Gastrocnemius medialis (tissue), 4 donors: ENCODE measurements at regions not wholly inside any gene's neighbourhood (a gene's known extent, or its start where the extent isn't known, plus 50 kb on each side); places are given as distances from the start of the nearest gene placed in this dataset.

Experiments
- ATAC-seq, 2 donors: fragments of 150-250 bp; one replicate each; pipeline ENCODE4 v1.9.1; 2016
- DNase-seq, 2 donors: peaks; one replicate each; pipeline ENCODE4 v3.0.0-alpha.2; 2019
- H3K27ac ChIP-seq, 4 donors: fragments of 200-600 bp; sonication (generic); 1 replicate in 1 of 4; 2 replicates in 3 of 4; pipeline ENCODE4 v1.5.1; 2016 to 2018; ENCODE audit warnings: mild to moderate bottlenecking in 2 of 4, moderate library complexity in 1 of 4
- H3K27me3 ChIP-seq, 3 donors: fragments of 200-600 bp; sonication (generic) in 2 of 3; 1 replicate in 1 of 3; 2 replicates in 2 of 3; pipeline versions ENCODE4 v1.5.1 to v1.6.0; 2016 to 2019; ENCODE audit warnings: mild to moderate bottlenecking in 1 of 3, moderate library complexity in 1 of 3
- H3K36me3 ChIP-seq, 2 donors: fragments of 200-600 bp; sonication (generic) in 1 of 2; one replicate each; pipeline ENCODE4 v1.5.1; 2017 to 2018
- H3K4me1 ChIP-seq, 2 donors: fragments of 200-600 bp; sonication (generic) in 1 of 2; one replicate each; pipeline ENCODE4 v1.5.1; 2016 to 2017; ENCODE audit warnings: mild to moderate bottlenecking in 2 of 2
- H3K4me3 ChIP-seq, 4 donors: fragments of 200-600 bp; sonication (generic) in 3 of 4; 1 replicate in 1 of 4; 2 replicates in 3 of 4; pipeline ENCODE4 v1.5.1; 2016 to 2019; ENCODE audit warnings: mild to moderate bottlenecking in 2 of 4
- H3K9me3 ChIP-seq, 3 donors: fragments of 200-600 bp; sonication (generic) in 2 of 3; 1 replicate in 1 of 3; 2 replicates in 2 of 3; pipeline ENCODE4 v1.5.1; 2016 to 2019
- POLR2A ChIP-seq, 2 donors: fragments of 450-650 bp; IDR thresholded peaks; one replicate each; pipeline ENCODE4 v1.6.1; 2017; ENCODE audit warnings: antibody characterized with exemption in 2 of 2, mild to moderate bottlenecking in 2 of 2, moderate library complexity in 2 of 2
- in situ Hi-C, 4 donors: fragments of 200-750 bp; cut with MboI; loops; one replicate each; pipeline versions ENCODE4 v1.15.0 to v1.8.0; 2017; ENCODE audit warnings: low sequenced_read_pairs in 4 of 4
- intact Hi-C: fragments of 100-400 bp; cut with DNase I; formaldehyde crosslinking; loops from one replicate; pipeline ENCODE4 v1.15.1; 2023; ENCODE audit warnings: low total_unique reads
- TF ChIP-seq, protein P1 (sequence below), 5 experiments: fragments of 450-650 bp in 3 of 5; fragments of 200-600 bp in 2 of 5; sonication (generic) in 2 of 5; IDR thresholded peaks in 4 of 5; conservative IDR thresholded peaks in 1 of 5; 1 replicate in 4 of 5; 2 replicates in 1 of 5; pipeline ENCODE4 v1.5.1; 2016 to 2019; ENCODE audit warnings: antibody characterized with exemption in 5 of 5, mild to moderate bottlenecking in 3 of 5, moderate library complexity in 3 of 5

DNA sequence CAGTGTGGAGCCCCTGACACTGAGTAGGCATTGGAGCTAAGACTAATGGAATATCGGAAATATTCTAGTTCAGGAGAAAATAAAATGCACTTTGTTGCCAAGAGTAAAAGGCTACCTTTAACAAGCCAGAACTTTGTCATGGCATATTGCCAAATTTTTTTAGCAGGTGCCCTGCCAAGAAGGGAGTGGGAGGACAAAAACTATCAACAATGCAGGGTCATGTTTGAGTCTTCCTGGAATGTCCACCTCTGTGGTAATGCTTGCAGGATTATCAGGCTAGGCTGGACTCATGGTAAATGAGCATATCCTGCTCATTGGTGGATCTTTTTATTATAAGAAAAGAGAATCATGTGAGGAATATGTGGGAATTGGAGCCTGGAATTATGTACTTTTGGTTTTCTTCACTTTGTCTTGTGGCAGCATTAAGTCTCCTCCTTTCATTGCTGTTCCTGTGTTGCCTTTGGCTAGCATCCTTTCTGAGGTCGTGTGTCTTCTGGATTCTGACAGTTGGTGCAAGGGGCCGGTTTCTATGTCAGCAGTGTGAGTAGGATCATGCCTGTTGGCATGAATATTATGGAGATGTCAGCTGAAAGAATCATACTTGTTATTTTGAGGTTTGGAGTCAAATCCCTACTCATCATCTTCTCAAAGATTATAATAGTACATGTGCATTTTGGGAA, 122.9 kb upstream of the SPRY2 start:
- H3K9me3 ChIP-seq = no peaks in the 10 kb centered on the region
- no peak for TF ChIP-seq POLR2A (IDR thresholded peaks at IDR 0.05)
- TF ChIP-seq, protein P1, sequence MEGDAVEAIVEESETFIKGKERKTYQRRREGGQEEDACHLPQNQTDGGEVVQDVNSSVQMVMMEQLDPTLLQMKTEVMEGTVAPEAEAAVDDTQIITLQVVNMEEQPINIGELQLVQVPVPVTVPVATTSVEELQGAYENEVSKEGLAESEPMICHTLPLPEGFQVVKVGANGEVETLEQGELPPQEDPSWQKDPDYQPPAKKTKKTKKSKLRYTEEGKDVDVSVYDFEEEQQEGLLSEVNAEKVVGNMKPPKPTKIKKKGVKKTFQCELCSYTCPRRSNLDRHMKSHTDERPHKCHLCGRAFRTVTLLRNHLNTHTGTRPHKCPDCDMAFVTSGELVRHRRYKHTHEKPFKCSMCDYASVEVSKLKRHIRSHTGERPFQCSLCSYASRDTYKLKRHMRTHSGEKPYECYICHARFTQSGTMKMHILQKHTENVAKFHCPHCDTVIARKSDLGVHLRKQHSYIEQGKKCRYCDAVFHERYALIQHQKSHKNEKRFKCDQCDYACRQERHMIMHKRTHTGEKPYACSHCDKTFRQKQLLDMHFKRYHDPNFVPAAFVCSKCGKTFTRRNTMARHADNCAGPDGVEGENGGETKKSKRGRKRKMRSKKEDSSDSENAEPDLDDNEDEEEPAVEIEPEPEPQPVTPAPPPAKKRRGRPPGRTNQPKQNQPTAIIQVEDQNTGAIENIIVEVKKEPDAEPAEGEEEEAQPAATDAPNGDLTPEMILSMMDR (IDR thresholded peaks at IDR 0.05 in 4 of 5, conservative IDR thresholded peaks at IDR 0.05 in 1 of 5) = no peak
- no peaks in the 10 kb centered on the region for H3K36me3 ChIP-seq
- peak overlapping the region in 2 of 4 donors; percentile 11 to 31 for H3K27ac ChIP-seq
- no peak overlapping the region for H3K4me3 ChIP-seq
- in situ Hi-C loops = no loop called here
- intact Hi-C loops = loop anchor here (10.0 kb wide), 1 partner anchor 119 kb away; the partner anchor contains the start of gene SPRY2
- ATAC-seq (no peak), DNase-seq (no peak)
- H3K4me1 ChIP-seq = peaks cover 2 to 11% of the 10 kb centered on the region in 2 donors
- no peaks in the 10 kb centered on the region for H3K27me3 ChIP-seq

GRCh38 chr13:80462567-80462966, 121.6 kb upstream of the SPRY2 start:
- no peaks in the 10 kb centered on the region for H3K27me3 ChIP-seq
- intact Hi-C loops (loop anchor here (10.0 kb wide), 1 partner anchor 118 kb away; the partner anchor contains the start of gene SPRY2), in situ Hi-C loops (no loop called here)
- H3K36me3 ChIP-seq = no peaks in the 10 kb centered on the region
- no peak overlapping the region for H3K4me3 ChIP-seq
- H3K27ac ChIP-seq = no peak overlapping the region
- ATAC-seq (no peak), DNase-seq (no peak)
- TF ChIP-seq, protein P1 (IDR thresholded peaks at IDR 0.05 in 4 of 5, conservative IDR thresholded peaks at IDR 0.05 in 1 of 5) = no peak
- no peak for TF ChIP-seq POLR2A (IDR thresholded peaks at IDR 0.05)
- peaks cover 0 to 8% of the 10 kb centered on the region in 2 donors for H3K4me1 ChIP-seq
- H3K9me3 ChIP-seq = no peaks in the 10 kb centered on the region

DNA sequence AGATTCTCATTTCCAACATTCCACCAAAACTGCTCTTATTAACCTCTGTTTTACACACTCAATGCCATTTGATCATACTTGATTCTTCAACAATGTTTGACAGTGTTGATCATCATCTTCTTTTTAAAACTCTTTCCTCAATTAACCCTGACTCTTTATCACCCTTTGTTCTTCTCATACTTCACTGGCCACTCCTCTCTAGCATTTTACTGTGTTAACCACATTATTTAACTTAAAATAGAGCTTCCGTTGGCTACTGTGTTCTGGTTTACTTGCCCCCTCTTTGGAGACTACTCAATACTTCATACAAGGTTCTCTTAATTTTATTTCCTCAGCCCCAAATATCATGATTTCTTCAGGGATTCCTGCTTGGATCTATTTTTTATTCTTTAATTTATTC, 121.1 kb upstream of the SPRY2 start:
- Histone ChIP-seq H3K27me3 (no peaks in the 10 kb centered on the region), H3K27ac (no peak overlapping the region), H3K36me3 (no peaks in the 10 kb centered on the region), H3K9me3 (no peaks in the 10 kb centered on the region), H3K4me3 (no peak overlapping the region), H3K4me1 (peaks cover 0 to 8% of the 10 kb centered on the region in 2 donors)
- intact Hi-C loops = loop anchor here (10.0 kb wide), 1 partner anchor 117 kb away; the partner anchor contains the start of gene SPRY2
- DNase-seq (no peak), ATAC-seq (no peak)
- in situ Hi-C loops = no loop called here
- TF ChIP-seq, protein P1 (IDR thresholded peaks at IDR 0.05 in 4 of 5, conservative IDR thresholded peaks at IDR 0.05 in 1 of 5) = no peak
- TF ChIP-seq POLR2A (IDR thresholded peaks at IDR 0.05) = no peak

DNA sequence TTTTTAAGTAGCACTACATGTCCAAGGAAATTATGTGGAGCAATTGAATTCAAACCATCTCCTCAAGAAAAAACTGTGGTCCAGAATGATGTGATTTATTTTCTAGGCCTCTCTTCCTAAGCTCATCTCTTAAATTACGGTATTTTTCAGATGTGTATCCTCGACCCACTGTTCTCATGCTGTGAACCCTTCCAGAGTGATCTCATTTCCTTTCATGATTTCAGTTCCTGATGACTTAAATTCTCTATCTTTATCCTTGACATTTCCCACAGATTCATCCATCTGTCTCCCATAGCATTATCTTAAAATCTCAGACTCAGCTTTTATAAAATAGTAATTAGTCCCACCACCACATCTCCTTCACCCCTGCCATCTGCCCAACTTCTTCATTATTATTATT, 117.6 kb upstream of the SPRY2 start:
- Histone ChIP-seq H3K36me3 (no peaks in the 10 kb centered on the region), H3K4me1 (peaks cover 0 to under 1% of the 10 kb centered on the region in 2 donors), H3K27me3 (no peaks in the 10 kb centered on the region), H3K4me3 (no peak overlapping the region), H3K9me3 (no peaks in the 10 kb centered on the region), H3K27ac (peak overlapping the region; percentile 26 to 45 (median 36))
- in situ Hi-C loops (no loop called here), intact Hi-C loops (no loop called here)
- no peak for DNase-seq
- TF ChIP-seq, protein P1 (IDR thresholded peaks at IDR 0.05 in 4 of 5, conservative IDR thresholded peaks at IDR 0.05 in 1 of 5) = no peak
- no peak for TF ChIP-seq POLR2A (IDR thresholded peaks at IDR 0.05)
- no peak for ATAC-seq
